Osteoblast (primary cell): ENCODE measurements at regions not wholly inside any gene's neighbourhood (a gene's known extent, or its start where the extent isn't known, plus 50 kb on each side); places are given as distances from the start of the nearest gene placed in this dataset.

Source experiments
- DNase-seq: peaks from one replicate; pipeline ENCODE4 v3.0.0; 2011; ENCODE audit warnings: low spot score, mixed read lengths; ENCODE audit not compliant: insufficient read length; ENCODE audit errors: missing footprints
- H2AFZ ChIP-seq: 2 replicates; pipeline ENCODE4 v1.6.0; 2011; ENCODE audit warnings: mild to moderate bottlenecking, low read length
- H3K27ac ChIP-seq: 2 replicates; pipeline ENCODE4 v1.5.1; 2011; ENCODE audit warnings: mild to moderate bottlenecking, low read depth, low read length, moderate library complexity
- H3K27me3 ChIP-seq: 2 replicates; pipeline ENCODE4 v1.6.0; 2012; ENCODE audit warnings: mild to moderate bottlenecking, control low read depth, inconsistent platforms, low read length, moderate library complexity; ENCODE audit not compliant: insufficient read depth
- H3K36me3 ChIP-seq: 2 replicates; pipeline ENCODE4 v1.5.1; 2011; ENCODE audit warnings: mild to moderate bottlenecking, low read length, control low read depth, moderate library complexity; ENCODE audit not compliant: insufficient read depth
- H3K4me1 ChIP-seq: 2 replicates; pipeline ENCODE4 v1.5.1; 2011; ENCODE audit warnings: mild to moderate bottlenecking, low read length, control low read depth, moderate library complexity; ENCODE audit not compliant: insufficient read depth
- H3K4me2 ChIP-seq: 2 replicates; pipeline ENCODE4 v1.6.0; 2011; ENCODE audit warnings: mild to moderate bottlenecking, low read length; ENCODE audit not compliant: insufficient read depth
- H3K4me3 ChIP-seq: fragments of 200-600 bp; sonication (generic); 3 replicates; pipeline ENCODE4 v1.5.1; 2012; ENCODE audit warnings: mild to moderate bottlenecking, low read length, inconsistent platforms; ENCODE audit not compliant: insufficient read depth
- H3K79me2 ChIP-seq: 2 replicates; pipeline ENCODE4 v1.6.0; 2012; ENCODE audit warnings: mild to moderate bottlenecking, low read length, control low read depth, inconsistent platforms; ENCODE audit not compliant: insufficient read depth
- H3K9me3 ChIP-seq: 2 replicates; pipeline ENCODE4 v1.5.1; 2011; ENCODE audit warnings: low read depth, low read length, control low read depth
- H4K20me1 ChIP-seq: 2 replicates; pipeline ENCODE4 v1.6.0; 2012; ENCODE audit warnings: mild to moderate bottlenecking, low read length, control low read depth; ENCODE audit not compliant: insufficient read depth
- CTCF ChIP-seq: IDR thresholded peaks from 2 replicates; pipeline ENCODE4 v1.5.1; 2011; ENCODE audit warnings: mild to moderate bottlenecking, low read depth, low read length, moderate library complexity; ENCODE audit errors: extremely low read depth

GRCh38 chr4:11336435-11336834 lies 92.3 kb downstream of the HS3ST1 start:
- Histone ChIP-seq H3K4me3 (no peak overlapping the region), H3K4me2 (no peak overlapping the region), H3K36me3 (no peaks in the 10 kb centered on the region), H3K4me1 (no peaks in the 10 kb centered on the region), H2AFZ (no peak overlapping the region), H3K9me3 (peaks cover 5% of the 10 kb centered on the region), H4K20me1 (no peaks in the 10 kb centered on the region), H3K79me2 (no peaks in the 10 kb centered on the region), H3K27ac (no peak overlapping the region), H3K27me3 (no peaks in the 10 kb centered on the region)
- no peak for DNase-seq
- no peak for TF ChIP-seq CTCF

- Histone ChIP-seq H3K27me3 (no peaks in the 10 kb centered on the region), H3K79me2 (no peaks in the 10 kb centered on the region), H4K20me1 (no peaks in the 10 kb centered on the region), H3K9me3 (peaks cover 5% of the 10 kb centered on the region), H3K4me3 (no peak overlapping the region), H3K36me3 (no peaks in the 10 kb centered on the region), H3K27ac (no peak overlapping the region), H3K4me2 (no peak overlapping the region), H2AFZ (no peak overlapping the region), H3K4me1 (no peaks in the 10 kb centered on the region)
- TF ChIP-seq CTCF = no peak
- DNase-seq = no peak
Observed at GRCh38 chr4:11334887-11335286, 93.8 kb downstream of the HS3ST1 start.

GRCh38 chr4:11328401-11328800 lies 100.3 kb downstream of the HS3ST1 start:
- Histone ChIP-seq H3K9me3 (no peaks in the 10 kb centered on the region), H4K20me1 (no peaks in the 10 kb centered on the region), H3K79me2 (no peaks in the 10 kb centered on the region), H3K27ac (no peak overlapping the region), H3K4me2 (no peak overlapping the region), H3K36me3 (no peaks in the 10 kb centered on the region), H3K4me1 (no peaks in the 10 kb centered on the region), H2AFZ (no peak overlapping the region), H3K27me3 (no peaks in the 10 kb centered on the region), H3K4me3 (no peak overlapping the region)
- no peak for TF ChIP-seq CTCF
- DNase-seq = no peak

- no peak overlapping the region for H3K27ac ChIP-seq
- H3K4me3 ChIP-seq = no peak overlapping the region
- no peaks in the 10 kb centered on the region for H3K9me3 ChIP-seq
- H3K36me3 ChIP-seq = no peaks in the 10 kb centered on the region
- H3K27me3 ChIP-seq = no peaks in the 10 kb centered on the region
- no peak for DNase-seq
- no peak for TF ChIP-seq CTCF
- no peak overlapping the region for H2AFZ ChIP-seq
- no peaks in the 10 kb centered on the region for H4K20me1 ChIP-seq
- H3K4me1 ChIP-seq = no peaks in the 10 kb centered on the region
- no peaks in the 10 kb centered on the region for H3K79me2 ChIP-seq
- H3K4me2 ChIP-seq = no peak overlapping the region
Observed at GRCh38 chr4:11326021-11326420, 102.7 kb downstream of the HS3ST1 start.
